ENCODE measurements at regions not wholly inside any gene's neighbourhood (a gene's known extent, or its start where the extent isn't known, plus 50 kb on each side); places are given as distances from the start of the nearest gene placed in this dataset.

- H3K4me3 ChIP-seq (ENCODE audit: low read length), result no peak overlapping the region
- WGBS (ENCODE audit: insufficient coverage), result 88% methylated on average over 1 of the region's 1 CpG
- no peaks in the 10 kb centered on the region for H3K4me1 ChIP-seq (ENCODE audit: control insufficient read depth, insufficient read depth, low read length)
- ATAC-seq, result no peak
- Mint-ChIP-seq H3K9me3 (peaks cover 8 to 12% of the 10 kb centered on the region in 2 donors), H3K36me3 (no peaks in the 10 kb centered on the region), H3K4me1 (no peaks in the 10 kb centered on the region), H3K27ac (no peak overlapping the region), H3K27me3 (ENCODE audit: low read depth in 2 of 2) (no peaks in the 10 kb centered on the region), H3K4me3 (no peak overlapping the region)
- H3K9me3 ChIP-seq (ENCODE audit: control insufficient read depth, insufficient read depth, low read length), result no peaks in the 10 kb centered on the region
- TF ChIP-seq, protein P1, sequence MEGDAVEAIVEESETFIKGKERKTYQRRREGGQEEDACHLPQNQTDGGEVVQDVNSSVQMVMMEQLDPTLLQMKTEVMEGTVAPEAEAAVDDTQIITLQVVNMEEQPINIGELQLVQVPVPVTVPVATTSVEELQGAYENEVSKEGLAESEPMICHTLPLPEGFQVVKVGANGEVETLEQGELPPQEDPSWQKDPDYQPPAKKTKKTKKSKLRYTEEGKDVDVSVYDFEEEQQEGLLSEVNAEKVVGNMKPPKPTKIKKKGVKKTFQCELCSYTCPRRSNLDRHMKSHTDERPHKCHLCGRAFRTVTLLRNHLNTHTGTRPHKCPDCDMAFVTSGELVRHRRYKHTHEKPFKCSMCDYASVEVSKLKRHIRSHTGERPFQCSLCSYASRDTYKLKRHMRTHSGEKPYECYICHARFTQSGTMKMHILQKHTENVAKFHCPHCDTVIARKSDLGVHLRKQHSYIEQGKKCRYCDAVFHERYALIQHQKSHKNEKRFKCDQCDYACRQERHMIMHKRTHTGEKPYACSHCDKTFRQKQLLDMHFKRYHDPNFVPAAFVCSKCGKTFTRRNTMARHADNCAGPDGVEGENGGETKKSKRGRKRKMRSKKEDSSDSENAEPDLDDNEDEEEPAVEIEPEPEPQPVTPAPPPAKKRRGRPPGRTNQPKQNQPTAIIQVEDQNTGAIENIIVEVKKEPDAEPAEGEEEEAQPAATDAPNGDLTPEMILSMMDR (IDR thresholded peaks at IDR 0.05), result no peak
- intact Hi-C loops (cut with micrococcal nuclease), result no loop called here
- H3K27ac ChIP-seq (ENCODE audit: low read length), result no peak overlapping the region
- no peaks in the 10 kb centered on the region for H3K36me3 ChIP-seq (ENCODE audit: control insufficient read depth, insufficient read depth, low read length)
- no peaks in the 10 kb centered on the region for H3K27me3 ChIP-seq (ENCODE audit: control insufficient read depth, insufficient read depth, low read length)
- DNase-seq, result no peak
These were observed 930.4 kb upstream of the CDH8 start for GRCh38 chr16:62966626-62967025.

GRCh38 chr16:62965831-62966230, 929.6 kb upstream of the CDH8 start:
- no peaks in the 10 kb centered on the region for H3K4me1 Mint-ChIP-seq
- intact Hi-C loops (cut with micrococcal nuclease), result no loop called here
- 86% methylated on average over 3 of the region's 3 CpGs for WGBS (ENCODE audit: insufficient coverage)

DNA sequence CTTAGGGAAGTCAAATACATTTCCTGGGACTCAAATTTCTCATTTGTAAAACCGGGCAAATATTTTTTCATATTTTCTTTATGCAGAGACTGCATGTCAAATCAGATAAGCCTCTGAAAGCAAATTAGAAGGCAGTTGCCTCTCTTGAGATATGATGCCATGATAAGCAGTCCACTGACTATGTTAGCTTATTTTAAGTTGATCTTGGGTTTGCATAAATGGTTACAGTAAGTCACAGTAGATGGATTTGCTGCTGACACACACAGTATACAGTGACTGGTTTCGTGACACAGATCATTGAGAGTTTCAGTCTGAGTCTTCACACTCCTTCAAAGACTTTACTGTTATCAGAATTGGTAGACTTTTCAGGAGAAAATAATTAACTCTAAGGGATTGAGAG, 927.6 kb upstream of the CDH8 start:
- no peak for DNase-seq
- TF ChIP-seq, protein P1 (IDR thresholded peaks at IDR 0.05), result no peak
- H3K4me3 ChIP-seq (ENCODE audit: low read length), result no peak overlapping the region
- Mint-ChIP-seq H3K27ac (no peak overlapping the region), H3K4me1 (no peaks in the 10 kb centered on the region), H3K36me3 (no peaks in the 10 kb centered on the region), H3K4me3 (no peak overlapping the region), H3K27me3 (ENCODE audit: low read depth in 2 of 2) (no peaks in the 10 kb centered on the region), H3K9me3 (peaks cover 8 to 11% of the 10 kb centered on the region in 2 donors)
- no peaks in the 10 kb centered on the region for H3K4me1 ChIP-seq (ENCODE audit: control insufficient read depth, insufficient read depth, low read length)
- no peaks in the 10 kb centered on the region for H3K9me3 ChIP-seq (ENCODE audit: control insufficient read depth, insufficient read depth, low read length)
- ATAC-seq, result no peak
- H3K27ac ChIP-seq (ENCODE audit: low read length), result no peak overlapping the region
- H3K27me3 ChIP-seq (ENCODE audit: control insufficient read depth, insufficient read depth, low read length), result no peaks in the 10 kb centered on the region
- 100% methylated on average over 1 of the region's 2 CpGs for WGBS (ENCODE audit: insufficient coverage)
- intact Hi-C loops (cut with micrococcal nuclease), result no loop called here
- H3K36me3 ChIP-seq (ENCODE audit: control insufficient read depth, insufficient read depth, low read length), result no peaks in the 10 kb centered on the region

More at GRCh38 chr16:62965831-62966230, 929.6 kb upstream of the CDH8 start:
- Histone ChIP-seq H3K36me3 (ENCODE audit: control insufficient read depth, insufficient read depth, low read length) (no peaks in the 10 kb centered on the region), H3K27ac (ENCODE audit: low read length) (no peak overlapping the region), H3K9me3 (ENCODE audit: control insufficient read depth, insufficient read depth, low read length) (no peaks in the 10 kb centered on the region), H3K4me1 (ENCODE audit: control insufficient read depth, insufficient read depth, low read length) (no peaks in the 10 kb centered on the region), H3K4me3 (ENCODE audit: low read length) (no peak overlapping the region), H3K27me3 (ENCODE audit: control insufficient read depth, insufficient read depth, low read length) (no peaks in the 10 kb centered on the region)
- peaks cover 8 to 15% of the 10 kb centered on the region in 2 donors for H3K9me3 Mint-ChIP-seq
- H3K27ac Mint-ChIP-seq, result no peak overlapping the region
- ATAC-seq (no peak), DNase-seq (no peak)
- no peaks in the 10 kb centered on the region for H3K27me3 Mint-ChIP-seq (ENCODE audit: low read depth in 2 of 2)
- TF ChIP-seq, protein P1 (IDR thresholded peaks at IDR 0.05), result no peak
- H3K36me3 Mint-ChIP-seq, result no peaks in the 10 kb centered on the region
- H3K4me3 Mint-ChIP-seq, result no peak overlapping the region

- ATAC-seq (no peak), DNase-seq (no peak)
- no peaks in the 10 kb centered on the region for H3K27me3 Mint-ChIP-seq (ENCODE audit: low read depth in 2 of 2)
- peaks cover 1% of the 10 kb centered on the region for H3K9me3 ChIP-seq (ENCODE audit: control insufficient read depth, insufficient read depth, low read length)
- no peaks in the 10 kb centered on the region for H3K36me3 ChIP-seq (ENCODE audit: control insufficient read depth, insufficient read depth, low read length)
- WGBS (ENCODE audit: insufficient coverage), result 59% methylated on average over 7 of the region's 7 CpGs
- no peak overlapping the region for H3K27ac ChIP-seq (ENCODE audit: low read length)
- no peak overlapping the region for H3K27ac Mint-ChIP-seq
- H3K4me3 Mint-ChIP-seq, result no peak overlapping the region
- no peaks in the 10 kb centered on the region for H3K4me1 ChIP-seq (ENCODE audit: control insufficient read depth, insufficient read depth, low read length)
- no peaks in the 10 kb centered on the region for H3K36me3 Mint-ChIP-seq
- no peaks in the 10 kb centered on the region for H3K4me1 Mint-ChIP-seq
- H3K4me3 ChIP-seq (ENCODE audit: low read length), result no peak overlapping the region
- TF ChIP-seq, protein P1 (IDR thresholded peaks at IDR 0.05), result no peak
- peaks cover 5 to 17% of the 10 kb centered on the region in 2 donors for H3K9me3 Mint-ChIP-seq
- no peaks in the 10 kb centered on the region for H3K27me3 ChIP-seq (ENCODE audit: control insufficient read depth, insufficient read depth, low read length)
- intact Hi-C loops (cut with micrococcal nuclease), result no loop called here
These were observed 918.8 kb upstream of the CDH8 start for GRCh38 chr16:62955033-62955349.

All from natural killer cell (primary cell).